Osteoblast (primary cell): ENCODE measurements at regions not wholly inside any gene's neighbourhood (a gene's known extent, or its start where the extent isn't known, plus 50 kb on each side); places are given as distances from the start of the nearest gene placed in this dataset.

ENCODE experiments used
- DNase-seq: peaks from one replicate; pipeline ENCODE4 v3.0.0; 2011; ENCODE audit warnings: low spot score, mixed read lengths; ENCODE audit not compliant: insufficient read length; ENCODE audit errors: missing footprints
- H2AFZ ChIP-seq: 2 replicates; pipeline ENCODE4 v1.6.0; 2011; ENCODE audit warnings: mild to moderate bottlenecking, low read length
- H3K27ac ChIP-seq: 2 replicates; pipeline ENCODE4 v1.5.1; 2011; ENCODE audit warnings: mild to moderate bottlenecking, low read depth, low read length, moderate library complexity
- H3K27me3 ChIP-seq: 2 replicates; pipeline ENCODE4 v1.6.0; 2012; ENCODE audit warnings: mild to moderate bottlenecking, control low read depth, inconsistent platforms, low read length, moderate library complexity; ENCODE audit not compliant: insufficient read depth
- H3K36me3 ChIP-seq: 2 replicates; pipeline ENCODE4 v1.5.1; 2011; ENCODE audit warnings: mild to moderate bottlenecking, low read length, control low read depth, moderate library complexity; ENCODE audit not compliant: insufficient read depth
- H3K4me1 ChIP-seq: 2 replicates; pipeline ENCODE4 v1.5.1; 2011; ENCODE audit warnings: mild to moderate bottlenecking, low read length, control low read depth, moderate library complexity; ENCODE audit not compliant: insufficient read depth
- H3K4me2 ChIP-seq: 2 replicates; pipeline ENCODE4 v1.6.0; 2011; ENCODE audit warnings: mild to moderate bottlenecking, low read length; ENCODE audit not compliant: insufficient read depth
- H3K4me3 ChIP-seq: fragments of 200-600 bp; sonication (generic); 3 replicates; pipeline ENCODE4 v1.5.1; 2012; ENCODE audit warnings: mild to moderate bottlenecking, low read length, inconsistent platforms; ENCODE audit not compliant: insufficient read depth
- H3K79me2 ChIP-seq: 2 replicates; pipeline ENCODE4 v1.6.0; 2012; ENCODE audit warnings: mild to moderate bottlenecking, low read length, control low read depth, inconsistent platforms; ENCODE audit not compliant: insufficient read depth
- H3K9me3 ChIP-seq: 2 replicates; pipeline ENCODE4 v1.5.1; 2011; ENCODE audit warnings: low read depth, low read length, control low read depth
- H4K20me1 ChIP-seq: 2 replicates; pipeline ENCODE4 v1.6.0; 2012; ENCODE audit warnings: mild to moderate bottlenecking, low read length, control low read depth; ENCODE audit not compliant: insufficient read depth
- CTCF ChIP-seq: IDR thresholded peaks from 2 replicates; pipeline ENCODE4 v1.5.1; 2011; ENCODE audit warnings: mild to moderate bottlenecking, low read depth, low read length, moderate library complexity; ENCODE audit errors: extremely low read depth

GRCh38 chr5:110224050-110224449, 502.4 kb downstream of the TMEM232 start:
- DNase-seq: no peak
- Histone ChIP-seq H3K79me2 (no peaks in the 10 kb centered on the region), H3K27me3 (no peaks in the 10 kb centered on the region), H3K4me1 (no peaks in the 10 kb centered on the region), H3K4me2 (no peak overlapping the region), H4K20me1 (no peaks in the 10 kb centered on the region), H3K4me3 (no peak overlapping the region), H3K36me3 (no peaks in the 10 kb centered on the region), H3K27ac (no peak overlapping the region), H2AFZ (no peak overlapping the region), H3K9me3 (no peaks in the 10 kb centered on the region)
- TF ChIP-seq CTCF: no peak

- TF ChIP-seq CTCF: no peak
- Histone ChIP-seq H3K27me3 (no peaks in the 10 kb centered on the region), H3K4me1 (no peaks in the 10 kb centered on the region), H3K4me3 (no peak overlapping the region), H3K79me2 (no peaks in the 10 kb centered on the region), H2AFZ (no peak overlapping the region), H3K36me3 (no peaks in the 10 kb centered on the region), H4K20me1 (no peaks in the 10 kb centered on the region), H3K4me2 (no peak overlapping the region), H3K27ac (no peak overlapping the region), H3K9me3 (no peaks in the 10 kb centered on the region)
- DNase-seq: no peak
These were observed 500.5 kb downstream of the TMEM232 start for GRCh38 chr5:110225949-110226348.

GRCh38 chr5:110239786-110240185, 486.7 kb downstream of the TMEM232 start:
- H2AFZ ChIP-seq: no peak overlapping the region
- no peaks in the 10 kb centered on the region for H3K9me3 ChIP-seq
- no peaks in the 10 kb centered on the region for H3K4me1 ChIP-seq
- no peaks in the 10 kb centered on the region for H4K20me1 ChIP-seq
- no peaks in the 10 kb centered on the region for H3K79me2 ChIP-seq
- H3K27ac ChIP-seq: no peak overlapping the region
- no peaks in the 10 kb centered on the region for H3K36me3 ChIP-seq
- TF ChIP-seq CTCF: no peak
- H3K27me3 ChIP-seq: no peaks in the 10 kb centered on the region
- H3K4me3 ChIP-seq: no peak overlapping the region
- no peak overlapping the region for H3K4me2 ChIP-seq
- no peak for DNase-seq

GRCh38 chr5:110242950-110243349, 483.5 kb downstream of the TMEM232 start:
- Histone ChIP-seq H2AFZ (no peak overlapping the region), H3K27ac (no peak overlapping the region), H3K27me3 (no peaks in the 10 kb centered on the region), H3K9me3 (no peaks in the 10 kb centered on the region), H3K79me2 (no peaks in the 10 kb centered on the region), H4K20me1 (no peaks in the 10 kb centered on the region), H3K36me3 (no peaks in the 10 kb centered on the region), H3K4me2 (no peak overlapping the region), H3K4me1 (no peaks in the 10 kb centered on the region), H3K4me3 (no peak overlapping the region)
- TF ChIP-seq CTCF: no peak
- no peak for DNase-seq
